Activated CD8-positive, alpha-beta memory T cell treated with anti-CD3 and anti-CD28 coated beads for 36 hours (primary cell): ENCODE measurements at regions not wholly inside any gene's neighbourhood (a gene's known extent, or its start where the extent isn't known, plus 50 kb on each side); places are given as distances from the start of the nearest gene placed in this dataset.
"Not testable (repeated sequence)": the region's sequence is repeated elsewhere in the genome, so short reads cannot be mapped to it uniquely, and the experiment has no call there.

Experiments
- CTCF ChIA-PET: fragments of 350-600 bp; sonication (Branson Sonifier 250); formaldehyde crosslinking; loops from one replicate; lab custom pipeline; 2021; ENCODE audit warnings: antibody characterized with exemption; lab: Charles Lee
- POLR2A ChIA-PET: fragments of 350-600 bp; sonication (Branson Sonifier 250); formaldehyde crosslinking; loops from one replicate; lab custom pipeline; 2021; ENCODE audit warnings: antibody characterized with exemption; lab: Charles Lee

DNA sequence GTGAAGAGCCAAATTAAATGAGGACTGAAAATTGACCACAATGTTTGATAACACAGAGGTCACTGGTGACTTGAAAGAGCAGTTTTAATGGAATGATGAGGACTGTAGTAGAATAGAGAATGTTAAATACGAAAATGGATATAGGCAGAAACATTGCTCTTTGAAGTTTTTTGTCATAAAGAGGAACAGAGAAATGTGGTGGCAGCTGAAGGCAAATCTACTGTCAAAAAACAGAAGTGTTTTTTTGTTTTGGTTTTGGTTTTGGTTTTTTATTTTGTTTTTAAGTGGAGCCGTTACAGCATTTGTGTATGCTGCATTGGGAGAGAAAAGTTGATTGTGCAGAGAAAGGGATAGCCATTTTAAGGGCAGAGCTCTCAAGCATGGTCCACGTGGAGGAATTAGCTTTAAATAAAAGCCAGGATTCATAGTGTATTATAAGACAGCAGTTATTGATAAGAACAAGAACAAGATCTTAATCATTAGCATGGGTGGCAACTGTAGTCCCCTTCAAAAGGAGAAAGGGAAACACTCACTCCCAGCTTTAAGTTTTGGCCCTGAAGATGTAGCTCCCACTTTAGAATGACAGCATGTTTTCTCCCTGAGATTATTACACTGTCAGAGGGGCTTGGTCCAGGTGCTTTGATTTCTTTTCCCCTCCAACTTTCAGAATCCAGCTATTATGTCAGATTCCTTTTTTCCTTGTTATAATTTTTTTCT lies 156.7 kb upstream of the BET1 start:
- ChIA-PET POLR2A (no interaction called here), CTCF (no interaction called here)

DNA sequence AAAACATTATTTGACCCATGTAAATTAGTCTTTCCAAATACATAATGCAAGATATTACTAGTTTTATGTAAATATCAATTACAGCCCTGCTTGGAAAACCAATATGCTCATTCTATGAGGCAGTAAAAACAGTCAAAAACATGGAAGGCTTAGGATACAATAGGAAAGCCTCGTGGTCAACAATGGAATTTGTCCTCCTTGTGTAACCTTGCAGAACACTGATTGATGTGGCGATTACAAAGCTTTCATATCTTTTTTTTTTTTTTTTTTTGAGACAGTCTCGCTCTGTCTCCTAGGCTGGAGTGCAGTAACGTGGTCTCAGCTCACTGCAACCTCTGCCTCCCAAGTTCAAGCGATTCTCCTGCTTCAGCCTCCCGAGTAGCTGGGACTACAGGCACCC lies 157.3 kb upstream of the BET1 start:
- CTCF ChIA-PET, result no interaction called here

DNA sequence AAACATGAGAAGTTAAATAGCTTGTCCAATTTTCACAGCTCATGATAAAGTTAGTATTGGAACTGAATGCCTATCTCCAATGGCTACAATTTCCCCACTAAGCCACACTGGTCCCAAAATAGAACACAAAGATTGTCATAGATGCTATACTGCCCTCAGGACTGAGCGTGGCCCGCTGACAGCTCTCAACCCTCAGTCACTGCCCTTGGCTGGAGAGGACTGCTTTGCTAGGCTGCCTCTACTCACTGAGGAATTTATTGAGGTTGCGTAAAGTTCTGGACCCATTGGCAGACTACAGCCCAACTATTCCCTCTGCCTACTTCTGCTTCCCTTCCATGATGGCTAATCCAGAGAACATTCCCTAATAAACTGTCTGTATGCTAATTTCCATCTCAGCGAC lies 165.5 kb upstream of the BET1 start:
- ChIA-PET CTCF (no interaction called here), POLR2A (no interaction called here)

More for the DNA sequence above, 157.3 kb upstream of the BET1 start:
- POLR2A ChIA-PET, result no interaction called here

DNA sequence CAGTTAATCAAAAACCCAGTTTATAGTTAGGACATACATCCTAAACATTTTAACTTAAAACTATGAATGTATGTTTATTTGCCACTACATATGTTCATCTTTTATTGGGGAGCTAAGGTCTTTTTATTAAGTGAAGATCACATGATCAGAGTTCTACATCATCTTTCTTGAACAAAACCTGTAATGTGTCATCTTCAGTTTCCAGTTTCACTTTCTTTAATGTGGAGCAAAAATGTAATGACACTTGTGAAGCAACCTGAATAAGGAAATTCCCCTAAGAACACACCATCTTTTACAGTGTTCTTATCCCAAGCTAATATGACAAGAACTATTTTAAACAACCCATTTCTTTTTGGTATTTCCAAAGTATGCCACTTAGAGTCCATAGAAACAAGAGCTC lies 166.7 kb upstream of the BET1 start:
- CTCF ChIA-PET, result no interaction called here
- POLR2A ChIA-PET, result no interaction called here

DNA sequence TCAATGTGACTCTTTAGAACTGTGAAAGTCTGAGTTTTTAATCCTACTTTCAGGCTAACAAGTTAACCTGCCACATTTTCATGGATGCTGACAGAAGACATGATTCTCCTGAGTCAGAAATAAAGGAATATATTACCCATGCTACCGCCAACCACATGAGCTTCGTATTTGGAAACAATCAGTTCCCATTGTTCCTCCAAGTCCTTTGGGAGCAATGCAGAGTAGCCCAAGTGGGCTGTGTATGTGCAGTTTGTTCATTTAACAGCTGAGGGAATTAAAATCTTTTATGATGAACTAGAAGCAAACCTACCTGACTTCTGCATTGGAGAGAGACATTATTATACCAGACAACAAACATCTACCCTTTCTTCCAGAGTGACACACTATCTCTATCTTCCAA lies 169.3 kb upstream of the BET1 start:
- CTCF ChIA-PET, result no interaction called here
- POLR2A ChIA-PET, result no interaction called here

DNA sequence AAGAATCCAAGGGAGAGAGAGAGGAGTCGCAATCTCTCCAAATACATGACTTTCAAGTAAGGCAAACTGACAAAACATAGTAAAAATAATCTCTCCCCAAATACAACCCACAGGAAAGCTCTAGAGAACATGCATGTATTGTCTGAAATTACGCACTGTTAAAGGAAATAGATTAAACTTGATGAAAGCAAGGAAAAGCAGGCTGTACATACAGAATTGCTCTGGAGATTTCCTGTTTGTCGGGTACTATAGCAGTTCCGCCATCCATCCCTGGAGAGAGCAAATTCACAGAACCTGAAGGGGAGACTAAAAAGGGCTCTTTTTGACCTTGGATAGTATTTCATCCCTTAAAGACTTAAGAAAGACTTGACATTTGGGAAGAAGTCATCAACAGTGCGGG lies 170.2 kb upstream of the BET1 start:
- CTCF ChIA-PET, result no interaction called here
- POLR2A ChIA-PET, result no interaction called here

DNA sequence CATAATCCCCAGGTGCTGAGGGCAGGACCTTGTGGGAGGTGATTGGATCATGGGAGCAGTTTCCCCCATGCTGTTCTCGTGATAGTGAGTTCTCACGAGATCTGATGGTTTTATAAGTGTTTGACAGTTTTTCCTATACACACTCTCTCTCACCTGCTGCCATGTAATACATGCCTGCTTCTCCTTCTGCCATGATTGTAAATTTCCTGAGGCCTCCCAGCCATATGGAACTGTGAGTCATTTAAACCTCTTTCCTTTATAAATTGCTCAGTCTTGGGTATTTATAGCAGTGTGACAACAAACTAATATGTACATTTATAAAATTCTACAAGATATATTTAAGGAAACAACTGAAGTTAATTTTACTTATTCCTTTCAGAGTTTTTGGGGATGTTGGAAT lies 170.8 kb upstream of the BET1 start:
- ChIA-PET CTCF (no interaction called here), POLR2A (no interaction called here)

DNA sequence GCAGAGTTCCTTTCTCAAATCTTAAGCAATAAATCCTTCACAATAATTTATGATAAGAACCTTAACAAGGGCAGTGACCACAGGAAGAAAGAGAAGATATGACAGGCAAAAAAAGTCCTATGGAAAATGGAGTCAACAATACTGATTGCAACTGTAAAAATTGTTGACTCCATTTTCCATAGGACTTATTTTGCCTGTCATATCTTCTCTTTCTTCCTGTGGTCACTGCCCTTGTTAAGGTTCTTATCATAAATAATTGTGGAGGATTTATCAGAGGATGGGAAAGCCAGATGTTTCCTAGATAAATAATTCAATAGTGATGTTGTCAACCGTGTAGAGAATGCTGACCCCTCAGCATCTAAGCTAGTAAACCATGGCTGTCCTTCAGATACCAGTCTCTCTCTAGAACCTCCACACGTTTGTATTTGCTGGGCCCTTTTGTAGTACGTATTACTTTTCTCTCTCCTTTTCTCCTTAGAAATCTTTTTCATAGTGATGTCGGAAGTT lies 172.6 kb upstream of the BET1 start:
- POLR2A ChIA-PET, result no interaction called here
- CTCF ChIA-PET, result no interaction called here

DNA sequence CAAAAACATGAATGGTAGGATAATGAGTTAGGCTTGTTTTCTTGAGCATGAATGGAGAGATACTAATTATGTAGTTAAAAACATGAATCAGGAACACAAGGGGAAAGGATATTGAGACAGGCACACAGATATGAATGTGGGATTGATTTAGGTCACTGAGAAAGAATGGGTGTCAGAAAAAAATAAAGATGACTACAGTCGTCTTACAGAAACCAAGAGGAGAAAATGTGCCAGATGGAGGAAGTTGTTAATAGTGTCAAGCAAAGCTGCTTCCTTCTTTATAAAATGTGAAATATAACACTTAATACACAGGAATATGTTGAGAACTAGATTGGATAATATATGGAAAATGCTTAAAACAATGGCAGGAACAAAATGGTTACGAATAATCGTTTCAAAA lies 173.3 kb upstream of the BET1 start:
- CTCF ChIA-PET, result no interaction called here
- POLR2A ChIA-PET, result no interaction called here

DNA sequence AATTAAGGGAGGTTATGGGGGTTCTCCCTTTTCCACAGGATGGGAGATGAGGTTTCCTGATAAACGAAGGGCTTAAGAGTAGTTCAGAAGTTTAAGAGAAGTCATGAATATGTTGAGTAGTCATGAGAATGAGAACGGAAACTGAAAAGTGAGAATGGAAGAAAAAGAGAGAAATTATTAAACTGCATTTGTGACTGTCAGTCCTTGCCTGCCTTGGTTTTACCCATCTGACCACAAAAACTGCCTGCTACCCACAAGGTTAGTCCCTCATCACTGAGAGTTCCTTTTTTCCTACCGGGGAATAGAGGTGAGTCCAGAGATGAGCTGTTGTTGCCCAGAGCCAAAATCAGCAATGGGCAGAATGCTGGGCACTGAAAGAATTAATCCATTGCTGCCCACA lies 174.1 kb upstream of the BET1 start:
- CTCF ChIA-PET, result no interaction called here
- POLR2A ChIA-PET, result no interaction called here

DNA sequence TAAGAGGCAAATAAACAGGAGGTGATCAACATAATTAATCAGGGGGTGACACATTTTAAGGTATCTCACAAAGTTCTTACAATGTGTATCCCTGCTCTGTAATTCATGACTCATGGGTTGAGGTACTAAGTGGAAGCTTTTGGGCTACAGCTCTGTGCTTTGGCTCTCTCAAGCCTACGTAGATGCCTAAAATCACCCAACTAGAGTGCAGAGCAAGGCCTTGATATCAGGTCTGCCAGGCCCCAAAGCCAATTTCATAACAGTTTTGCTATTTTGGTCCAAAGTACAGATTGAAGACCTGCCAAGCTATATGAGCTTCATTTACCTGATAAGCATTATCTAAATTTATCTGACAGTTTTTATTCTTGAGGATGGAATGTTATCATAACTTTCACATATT lies 175.3 kb upstream of the BET1 start:
- POLR2A ChIA-PET, result no interaction called here
- CTCF ChIA-PET, result no interaction called here

DNA sequence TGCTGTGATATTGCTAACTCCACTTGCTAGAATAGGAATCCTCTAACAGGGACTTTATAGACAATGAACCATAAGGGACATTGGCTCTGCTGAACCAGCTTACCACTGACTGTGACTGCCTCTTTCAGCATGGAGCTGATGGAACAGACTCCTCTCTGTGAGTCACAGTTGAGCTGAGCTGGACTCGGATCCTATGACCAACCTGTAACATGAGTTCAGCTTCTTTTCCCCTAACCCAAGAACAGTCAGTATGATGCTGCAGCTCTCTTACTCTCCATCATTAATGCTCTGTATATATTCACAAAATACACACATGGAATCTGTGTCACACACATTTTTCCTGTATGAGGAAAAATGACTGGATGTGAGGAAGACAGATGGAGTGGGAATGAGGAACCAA lies 177.9 kb upstream of the BET1 start:
- ChIA-PET CTCF (interaction anchor here (0.5 kb wide), 1 partner anchor 211 kb away, joined by 3 read pairs; no protein-coding TSS in a partner anchor), POLR2A (no interaction called here)

DNA sequence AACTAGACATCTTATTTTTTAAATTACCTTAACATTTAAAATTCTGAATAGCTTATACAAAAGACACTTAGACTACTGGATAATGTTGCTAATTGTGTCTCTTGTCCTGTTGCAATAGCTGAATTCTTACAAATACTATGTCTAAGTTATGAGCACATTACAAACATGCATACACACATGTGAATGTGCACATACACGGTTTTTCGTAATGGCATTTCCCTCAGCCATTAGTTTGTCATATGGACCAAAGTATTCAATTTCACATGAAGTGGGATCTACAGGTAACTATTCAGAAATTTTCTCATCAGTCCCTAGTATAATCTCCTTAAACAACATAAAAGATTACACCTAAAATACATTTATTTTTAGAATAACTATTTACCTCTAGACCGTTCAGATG lies 178.6 kb upstream of the BET1 start:
- CTCF ChIA-PET, result no interaction called here
- POLR2A ChIA-PET, result no interaction called here

DNA sequence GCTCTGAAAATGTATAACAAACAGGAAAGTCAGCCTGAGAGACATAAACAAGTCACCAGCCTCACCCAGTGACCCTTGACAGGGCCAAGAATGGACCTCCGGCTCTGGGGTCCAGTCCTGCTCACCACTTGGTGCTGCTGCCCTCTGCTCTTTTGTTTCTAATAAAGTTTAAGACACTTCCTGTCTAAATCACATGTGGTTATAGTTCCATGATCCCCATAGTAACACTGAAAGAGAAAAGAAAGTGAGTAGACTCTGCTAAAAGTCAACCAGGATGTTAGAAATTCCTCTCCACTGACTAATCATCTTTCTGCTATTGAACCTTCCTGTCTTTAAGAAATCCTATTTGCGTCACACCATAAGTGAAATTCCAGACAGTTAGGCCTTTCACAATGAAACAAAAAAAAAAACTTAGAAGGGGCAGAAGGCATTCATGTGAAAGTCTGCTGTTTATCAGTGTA lies 179.2 kb upstream of the BET1 start:
- ChIA-PET CTCF (no interaction called here), POLR2A (no interaction called here)

DNA sequence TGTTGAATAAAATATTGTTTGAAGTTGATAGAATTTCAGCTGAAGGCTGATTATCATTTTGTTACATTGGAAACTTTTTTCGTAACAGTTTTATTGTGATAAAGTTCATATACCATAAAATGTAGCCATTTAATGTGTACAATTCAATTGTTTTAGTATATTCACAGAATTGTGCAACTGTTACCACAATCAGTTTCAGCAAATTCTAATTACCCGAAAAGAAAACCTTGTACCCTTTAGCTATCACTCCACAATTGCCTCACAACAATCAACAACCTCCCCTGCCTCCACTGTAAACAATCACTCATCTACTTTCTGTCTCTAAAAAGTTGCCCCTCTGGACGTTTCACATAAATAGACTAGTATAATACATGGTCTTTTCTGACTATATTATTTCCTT lies 179.7 kb upstream of the BET1 start:
- CTCF ChIA-PET, result no interaction called here
- POLR2A ChIA-PET, result no interaction called here

DNA sequence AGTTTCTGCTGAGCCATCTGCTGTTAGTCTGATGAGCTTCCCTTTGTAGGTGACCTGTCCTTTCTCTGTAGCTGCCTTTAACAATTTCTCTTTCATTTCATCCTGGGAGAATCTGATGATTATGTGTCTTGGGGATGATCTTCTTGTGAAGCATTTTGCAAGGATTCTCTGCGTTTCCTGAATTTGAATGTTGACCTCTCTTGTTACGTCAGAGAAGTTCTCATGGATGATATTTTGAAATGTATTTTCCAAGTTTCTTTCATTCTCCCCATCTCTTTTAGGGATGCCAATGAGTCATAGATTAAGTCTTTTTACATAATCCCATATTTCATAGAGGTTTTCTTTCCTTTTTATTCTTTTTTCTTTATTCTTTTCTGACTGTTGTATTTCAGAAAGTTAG lies 184.2 kb upstream of the BET1 start:
- CTCF ChIA-PET, result no interaction called here

DNA sequence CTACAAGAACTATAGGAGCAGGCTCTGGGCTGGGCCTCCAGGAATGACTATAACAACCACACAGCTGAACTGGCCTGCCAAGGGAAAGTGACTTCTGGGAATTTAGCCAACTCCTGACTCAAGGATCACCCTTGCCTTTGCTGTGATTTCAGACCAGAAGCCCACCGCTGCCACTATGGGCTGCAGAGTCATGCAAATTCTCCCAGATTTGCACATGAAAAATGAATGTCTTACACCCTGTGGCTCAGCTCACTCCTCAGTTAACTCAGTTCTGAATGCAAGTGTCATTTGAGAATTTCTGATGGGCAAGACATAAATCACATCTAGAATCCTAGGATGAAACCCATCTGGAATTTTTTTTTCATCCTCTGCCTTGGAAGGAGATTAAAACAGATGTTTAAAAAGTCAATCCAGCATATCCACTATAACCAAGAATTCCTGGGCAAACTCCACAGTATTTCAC lies 186.5 kb upstream of the BET1 start:
- ChIA-PET CTCF (no interaction called here), POLR2A (no interaction called here)

More for the DNA sequence above, 184.2 kb upstream of the BET1 start:
- POLR2A ChIA-PET, result no interaction called here

DNA sequence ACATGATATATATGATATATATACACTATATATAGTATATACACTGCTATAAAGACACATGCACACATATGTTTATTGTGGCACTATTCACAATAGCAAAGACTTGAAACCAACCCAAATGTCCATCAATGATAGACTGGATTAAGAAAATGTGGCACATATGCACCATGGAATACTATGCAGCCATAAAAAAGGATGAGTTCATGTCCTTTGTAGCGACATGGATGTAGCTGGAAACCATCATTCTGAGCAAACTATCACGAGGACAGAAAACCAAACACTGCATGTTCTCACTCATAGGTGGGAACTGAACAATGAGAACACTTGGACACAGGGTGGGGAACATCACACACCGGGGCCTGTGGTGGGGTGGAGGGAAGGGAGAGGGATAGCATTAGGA lies 190.3 kb upstream of the BET1 start:
- CTCF ChIA-PET, result not testable (repeated sequence)

DNA sequence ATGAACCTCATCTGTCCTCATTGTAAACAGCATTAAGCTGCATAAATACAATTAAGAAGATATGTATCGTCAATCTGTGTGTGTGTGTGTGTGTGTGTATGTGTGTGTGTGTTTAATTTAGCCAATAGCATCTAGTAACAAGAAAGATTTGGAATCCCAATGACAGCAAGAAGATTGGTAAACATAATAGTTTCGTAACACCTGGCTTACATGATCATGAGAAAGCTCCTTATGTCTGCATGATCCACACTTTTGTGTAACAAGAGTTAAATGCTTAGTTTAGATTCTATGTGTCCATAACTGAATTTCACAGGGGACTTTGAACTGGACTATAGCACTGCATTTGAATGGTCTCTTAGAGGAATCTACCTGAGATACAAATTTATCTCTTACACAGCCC lies 191.0 kb upstream of the BET1 start:
- POLR2A ChIA-PET, result no interaction called here

More for the DNA sequence above, 190.3 kb upstream of the BET1 start:
- POLR2A ChIA-PET, result not testable (repeated sequence)

DNA sequence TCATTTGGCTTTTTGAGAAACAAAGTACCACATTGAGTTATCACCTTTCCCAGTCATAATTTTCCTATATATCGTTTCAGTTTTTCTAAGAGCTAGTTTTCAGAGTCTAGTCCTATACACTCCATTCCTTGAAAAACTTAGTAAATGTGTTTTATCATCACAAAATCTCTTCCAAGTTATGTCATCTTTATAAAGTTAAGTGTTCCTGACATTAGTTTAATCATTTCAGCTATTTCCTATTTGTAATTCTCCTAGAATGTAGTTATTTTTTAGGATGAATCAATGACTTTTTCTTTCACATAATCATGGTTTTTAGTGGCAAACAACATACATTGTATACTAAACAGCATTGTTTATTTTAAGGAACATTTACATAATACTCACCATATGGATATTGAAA lies 191.7 kb upstream of the BET1 start:
- ChIA-PET POLR2A (no interaction called here), CTCF (no interaction called here)

More for the DNA sequence above, 191.0 kb upstream of the BET1 start:
- CTCF ChIA-PET, result no interaction called here

DNA sequence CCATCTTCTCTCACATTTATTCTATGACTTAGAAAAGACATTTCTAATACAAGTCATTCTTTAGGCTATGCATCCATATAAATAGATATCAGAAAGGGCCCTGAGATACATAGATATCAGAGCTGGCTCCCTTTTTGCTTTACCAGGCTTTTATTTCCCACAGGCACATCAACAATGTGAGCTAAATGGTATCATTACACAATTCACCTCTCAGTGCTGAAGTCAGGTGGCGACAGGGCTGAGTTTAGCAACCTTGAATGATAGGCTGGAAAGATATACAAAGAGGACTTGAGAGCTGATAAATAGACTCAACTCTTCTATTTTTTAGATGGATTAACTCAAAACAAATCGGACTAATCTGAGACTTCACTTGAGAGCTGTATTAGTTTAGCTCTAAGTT lies 189.2 kb upstream of the COL1A2 start:
- POLR2A ChIA-PET, result no interaction called here
- CTCF ChIA-PET, result no interaction called here

DNA sequence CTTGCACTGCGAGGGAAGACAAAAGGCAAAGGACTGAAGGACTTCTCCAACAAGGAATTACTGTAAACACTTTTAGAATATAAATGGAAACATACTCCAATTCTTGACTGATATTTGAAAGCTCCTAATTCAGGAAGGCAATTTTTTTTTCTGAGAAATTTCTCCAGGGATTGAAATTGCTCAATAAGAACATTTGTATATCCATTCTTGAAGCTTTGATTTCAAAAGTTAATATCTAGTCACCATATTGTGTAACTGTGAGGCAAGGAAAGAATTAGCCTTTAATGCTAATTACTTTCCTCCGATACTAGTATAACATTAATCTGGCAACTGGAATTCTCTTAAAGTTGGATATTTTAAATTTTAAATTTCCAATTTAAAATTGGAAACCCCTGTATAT lies 188.4 kb upstream of the COL1A2 start:
- CTCF ChIA-PET, result no interaction called here
- POLR2A ChIA-PET, result no interaction called here
